Esophagus mucosa (tissue), 1 donor: ENCODE measurements at regions not wholly inside any gene's neighbourhood (a gene's known extent, or its start where the extent isn't known, plus 50 kb on each side); places are given as distances from the start of the nearest gene placed in this dataset.
"Not testable (repeated sequence)": the region's sequence is repeated elsewhere in the genome, so short reads cannot be mapped to it uniquely, and the experiment has no call there.

Experiments
- ATAC-seq: fragments of 200-7000 bp; cut with Tn5 transposase; one replicate; pipeline ENCODE4 v1.9.1; 2020
- donor health status: DM: yes; HTN: yes; CAD: no.

- ATAC-seq: no peak
Measured at GRCh38 chr5:163889369-163889768, 383.9 kb downstream of the MAT2B start.

DNA sequence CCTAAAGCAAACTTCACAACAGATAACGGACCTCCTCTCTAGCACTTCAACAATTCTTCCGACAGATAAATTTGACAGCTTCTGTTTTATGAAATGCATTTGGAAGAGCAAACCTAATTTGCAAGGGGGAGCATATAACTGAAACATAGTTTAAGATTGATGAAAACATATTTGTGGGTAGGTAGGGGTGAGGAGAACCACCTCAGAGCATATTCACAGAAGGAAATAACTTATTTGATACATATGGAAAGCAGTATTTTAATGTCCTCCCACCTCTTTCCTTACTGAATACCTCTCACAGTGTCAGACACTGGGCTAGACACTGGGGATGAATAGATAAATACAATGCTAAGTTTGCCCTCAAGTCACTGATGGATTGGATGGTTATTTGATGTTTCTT is 384.8 kb downstream of the MAT2B start:
- no peak for ATAC-seq

- ATAC-seq: no peak
Measured at GRCh38 chr5:163893281-163893680, 387.9 kb downstream of the MAT2B start.

DNA sequence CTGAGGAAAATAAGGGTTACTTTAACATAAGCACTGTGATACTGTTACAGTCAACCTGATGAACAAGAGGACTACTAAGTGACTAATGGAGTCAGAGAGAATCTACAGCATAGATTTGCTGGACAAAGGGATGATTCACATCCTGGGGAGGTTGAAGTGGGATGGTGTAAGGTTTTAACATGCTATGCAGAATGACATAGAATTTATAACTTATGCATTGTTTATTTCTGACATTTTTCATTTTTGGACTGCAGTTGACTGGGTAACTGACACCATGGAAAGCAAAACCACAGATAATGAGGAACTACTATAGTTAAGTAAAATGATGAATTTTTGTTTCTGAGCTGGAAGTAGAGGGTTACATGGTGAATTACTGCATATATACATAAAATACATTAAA is 389.2 kb downstream of the MAT2B start:
- no peak for ATAC-seq

DNA sequence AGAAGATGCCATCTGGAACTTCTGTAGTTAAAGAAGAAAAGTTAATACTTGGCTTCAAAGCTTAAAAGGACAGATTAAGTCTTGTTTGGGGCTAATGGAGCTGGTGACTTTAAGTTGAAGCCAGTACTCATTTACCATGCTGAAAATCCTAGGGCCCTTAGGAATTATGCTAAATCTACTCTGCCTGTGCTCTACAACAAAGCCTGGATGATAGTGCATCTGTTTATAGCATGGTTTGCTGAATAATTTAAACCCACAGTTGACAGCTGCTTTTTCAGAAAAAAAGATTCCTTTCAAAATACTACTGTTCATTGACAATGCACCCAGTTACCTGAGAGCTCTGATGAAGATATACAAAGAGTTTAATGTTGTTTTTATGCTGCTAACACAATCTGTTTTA is 393.5 kb downstream of the MAT2B start:
- no peak for ATAC-seq

DNA sequence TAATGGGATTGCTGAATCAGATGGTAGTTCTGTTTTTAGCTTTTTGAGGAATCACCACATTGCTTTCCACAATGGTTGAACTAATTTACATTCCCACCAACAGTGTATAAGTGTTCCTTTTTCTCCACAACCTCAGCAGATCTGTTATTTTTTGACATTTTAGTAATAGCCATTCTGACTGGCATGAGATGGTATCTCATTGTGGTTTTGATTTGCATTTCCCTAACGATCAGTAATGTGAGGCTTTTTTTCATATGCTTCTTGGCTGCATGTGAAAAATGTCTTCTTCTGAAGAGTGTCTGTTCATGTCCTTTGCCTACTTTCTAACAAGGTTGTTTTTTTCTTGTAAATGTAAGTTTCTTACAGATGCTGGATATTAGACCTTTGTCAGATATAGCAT is 402.4 kb downstream of the MAT2B start:
- not testable (repeated sequence) for ATAC-seq

DNA sequence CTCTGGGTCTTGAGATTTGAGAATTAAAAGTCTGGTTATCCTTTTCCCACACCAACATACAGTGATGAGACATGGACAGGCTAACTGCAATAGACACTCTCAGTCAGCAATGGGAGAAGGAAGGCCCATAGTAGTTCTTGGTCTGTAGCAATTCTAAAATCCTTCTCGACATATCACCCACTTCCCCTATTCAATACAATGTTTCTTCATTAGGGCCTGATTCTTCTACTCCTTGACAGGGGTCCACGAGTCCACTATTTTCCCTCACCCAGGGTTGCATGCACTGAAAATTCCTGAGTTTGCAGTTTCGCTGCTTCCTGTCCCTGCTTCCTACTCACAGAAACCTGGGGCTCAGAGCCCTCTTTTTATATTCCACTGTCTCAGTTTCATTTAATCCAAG is 402.8 kb downstream of the MAT2B start:
- no peak for ATAC-seq

DNA sequence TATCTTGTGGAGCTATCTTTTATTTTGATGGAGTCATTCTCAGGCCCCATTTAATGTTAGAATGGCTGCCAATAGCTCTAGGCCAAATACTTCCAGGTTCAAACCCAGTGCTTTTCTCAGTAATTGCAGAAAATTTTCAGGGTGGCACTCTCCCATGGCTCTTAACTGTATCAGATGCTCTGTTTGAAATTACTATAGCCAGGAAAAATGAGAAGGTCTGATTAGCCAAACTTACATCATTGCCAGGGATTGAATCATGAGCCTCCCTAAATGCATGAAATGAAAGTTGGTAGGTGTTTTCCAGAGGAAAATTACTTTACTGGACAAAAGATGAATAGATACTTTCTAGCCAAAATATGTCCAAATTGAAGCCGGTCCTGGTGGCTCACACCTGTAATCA is 404.8 kb downstream of the MAT2B start:
- ATAC-seq: no peak

- no peak for ATAC-seq
Measured at GRCh38 chr5:163912046-163912445, 406.6 kb downstream of the MAT2B start.

- no peak for ATAC-seq
Measured at GRCh38 chr5:163913548-163913947, 408.1 kb downstream of the MAT2B start.

- peak; percentile 56 for ATAC-seq
Measured at GRCh38 chr5:163914910-163915309, 409.5 kb downstream of the MAT2B start.

DNA sequence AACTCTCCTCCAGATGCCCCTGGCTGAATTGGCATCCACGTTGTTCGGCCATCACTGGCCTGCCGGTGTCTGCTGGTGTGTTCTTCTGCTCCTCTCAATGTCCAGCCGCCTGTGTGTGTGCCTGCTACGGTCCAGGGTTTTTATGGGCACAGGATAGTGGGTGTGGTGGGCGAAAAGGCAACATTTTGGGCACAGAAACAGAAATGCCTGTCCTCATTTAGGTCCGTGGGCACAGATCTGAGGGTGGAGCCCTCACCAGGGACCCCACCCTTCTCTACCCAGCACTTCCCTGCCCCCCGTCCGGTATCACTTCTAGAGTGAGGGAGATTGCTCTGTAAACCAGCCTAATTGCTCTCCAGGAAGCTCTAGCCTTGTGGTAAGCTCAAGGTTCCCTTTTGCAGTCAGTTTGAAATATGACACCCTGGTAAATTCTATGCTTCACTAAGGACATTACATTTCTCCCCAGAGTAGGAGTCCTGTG is 410.1 kb downstream of the MAT2B start:
- ATAC-seq: peak; percentile 65

GRCh38 chr5:163916376-163916775 is 411.0 kb downstream of the MAT2B start:
- ATAC-seq: peak; percentile 70

GRCh38 chr5:163916861-163917260 is 411.4 kb downstream of the MAT2B start:
- ATAC-seq: peak; percentile 9

GRCh38 chr5:163917747-163918146 is 412.3 kb downstream of the MAT2B start:
- ATAC-seq: no peak

GRCh38 chr5:163934990-163935389 is 429.6 kb downstream of the MAT2B start:
- not testable (repeated sequence) for ATAC-seq

DNA sequence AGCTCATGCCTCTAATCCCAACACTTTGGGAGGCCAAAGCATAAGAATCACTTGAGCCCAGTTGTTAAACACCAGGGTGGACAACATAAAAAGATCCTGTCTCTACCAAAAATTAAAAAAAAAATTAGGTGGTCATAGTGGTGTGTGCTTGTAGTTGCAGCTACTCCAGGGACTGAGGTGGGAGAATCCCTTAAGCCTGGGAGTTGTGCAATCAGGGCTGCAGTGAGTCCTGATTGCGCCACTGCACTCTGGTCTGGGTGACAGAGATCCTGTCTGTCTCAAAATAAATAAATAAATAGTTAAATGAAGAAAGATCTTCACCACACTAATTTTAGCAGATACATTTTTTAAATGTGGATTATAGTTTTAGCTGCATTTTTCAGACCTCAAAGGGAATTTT is 433.2 kb downstream of the MAT2B start:
- ATAC-seq: no peak

DNA sequence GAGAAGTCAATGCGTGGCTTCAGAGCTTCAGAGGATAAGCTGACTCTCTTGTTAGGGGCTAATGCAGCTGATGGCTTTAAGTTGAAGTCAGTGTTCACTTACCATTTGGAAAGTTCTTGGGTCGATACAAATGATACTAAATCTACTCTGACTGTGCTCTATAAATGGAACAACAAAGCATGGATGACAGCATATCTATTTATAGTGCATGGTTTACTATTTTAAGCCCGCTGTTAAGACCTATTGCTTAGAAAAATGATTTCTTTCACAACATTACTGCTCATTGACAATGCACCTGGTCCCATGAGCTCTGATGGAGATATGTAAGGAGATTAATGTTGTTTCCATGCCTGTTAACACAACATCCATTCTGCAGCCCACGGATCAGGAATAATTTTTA is 435.7 kb downstream of the MAT2B start:
- ATAC-seq: no peak

- no peak for ATAC-seq
Measured at GRCh38 chr5:163943546-163943945, 438.1 kb downstream of the MAT2B start.

DNA sequence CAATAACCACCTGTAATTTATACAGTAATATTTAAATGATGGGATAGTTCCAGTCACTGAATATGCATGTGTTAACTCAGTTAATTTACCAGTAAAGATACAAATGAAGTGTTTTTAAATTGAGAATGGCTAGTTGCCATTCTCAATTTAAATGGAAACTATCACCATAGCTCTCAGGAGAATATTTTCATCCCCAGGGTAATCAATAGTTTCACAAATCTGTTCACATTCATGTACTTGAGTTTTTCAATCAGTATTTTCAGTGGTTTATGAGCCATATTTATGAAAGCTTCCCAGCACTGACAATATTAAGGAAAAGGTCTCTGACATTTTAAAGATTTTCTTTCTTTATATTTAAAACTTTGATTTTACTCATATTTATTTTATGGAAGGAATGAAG is 439.3 kb downstream of the MAT2B start:
- no peak for ATAC-seq

- ATAC-seq: no peak
Measured at GRCh38 chr5:163947848-163948666, 442.6 kb downstream of the MAT2B start.

- no peak for ATAC-seq
Measured at GRCh38 chr5:163950248-163950647, 444.8 kb downstream of the MAT2B start.

- ATAC-seq: no peak
Measured at GRCh38 chr5:163951069-163951468, 445.6 kb downstream of the MAT2B start.

- ATAC-seq: no peak
Measured at GRCh38 chr5:163953901-163954300, 448.5 kb downstream of the MAT2B start.

GRCh38 chr5:163961230-163961629 is 455.8 kb downstream of the MAT2B start:
- ATAC-seq: not testable (repeated sequence)
